ENCODE measurements at regions not wholly inside any gene's neighbourhood (a gene's known extent, or its start where the extent isn't known, plus 50 kb on each side); places are given as distances from the start of the nearest gene placed in this dataset.
A peak's percentile ranks its signal among the peaks of the same experiment; 100 is the strongest.
"Not testable (repeated sequence)": the region's sequence is repeated elsewhere in the genome, so short reads cannot be mapped to it uniquely, and the experiment has no call there.

GRCh38 chr9:88596376-88596775, 61.4 kb downstream of the NXNL2 start:
- DNase-seq, result no peak

- no peak for DNase-seq
These were observed 70.0 kb downstream of the NXNL2 start for GRCh38 chr9:88604836-88605511.

- DNase-seq, result peak; percentile 36
These were observed 70.8 kb downstream of the NXNL2 start for GRCh38 chr9:88605512-88606362.

GRCh38 chr9:88614359-88614758, 79.4 kb downstream of the NXNL2 start:
- no peak for DNase-seq

- DNase-seq, result no peak
These were observed 88.7 kb downstream of the NXNL2 start for GRCh38 chr9:88623698-88624097.

DNA sequence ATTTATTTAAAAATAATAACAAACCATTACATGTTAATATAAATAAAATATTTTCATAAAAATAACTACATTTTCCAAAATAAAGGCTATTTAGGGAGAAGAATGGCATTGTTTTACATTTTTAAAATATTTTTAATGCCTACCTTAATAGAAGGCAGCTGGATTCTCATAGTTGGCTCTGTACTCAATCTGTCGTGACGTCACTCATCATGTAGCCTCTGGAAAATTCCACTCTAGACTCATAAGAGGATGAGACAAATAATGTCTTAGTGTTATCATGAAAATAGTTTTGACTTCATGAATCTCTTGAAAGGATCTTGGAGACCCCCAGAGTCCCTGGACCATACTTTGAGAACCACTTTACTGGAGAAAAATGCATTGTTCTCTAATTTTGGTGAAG, 93.1 kb downstream of the NXNL2 start:
- peak; percentile 32 for DNase-seq

- no peak for DNase-seq
These were observed 93.8 kb downstream of the NXNL2 start for GRCh38 chr9:88628811-88629210.

DNA sequence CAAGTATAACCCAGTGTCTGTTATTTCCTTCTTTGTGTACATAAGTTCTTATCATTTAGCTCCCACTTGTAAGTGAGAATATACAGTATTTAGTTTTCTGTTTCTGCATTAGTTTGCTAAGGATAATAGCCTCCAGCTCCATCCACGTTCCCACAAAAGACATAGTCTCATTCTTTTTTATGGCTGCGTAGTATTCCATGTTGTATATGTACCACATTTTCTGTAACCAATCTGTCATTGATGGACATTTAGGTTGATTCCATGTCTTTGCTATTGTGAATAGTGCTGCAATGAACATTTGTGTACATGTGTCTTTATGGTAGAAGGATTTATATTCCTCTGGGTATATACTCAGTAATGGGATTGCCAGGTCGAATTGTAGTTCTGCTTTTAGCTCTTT, 95.6 kb downstream of the NXNL2 start:
- DNase-seq, result not testable (repeated sequence)

GRCh38 chr9:88635151-88635550, 100.2 kb downstream of the NXNL2 start:
- DNase-seq, result no peak

DNA sequence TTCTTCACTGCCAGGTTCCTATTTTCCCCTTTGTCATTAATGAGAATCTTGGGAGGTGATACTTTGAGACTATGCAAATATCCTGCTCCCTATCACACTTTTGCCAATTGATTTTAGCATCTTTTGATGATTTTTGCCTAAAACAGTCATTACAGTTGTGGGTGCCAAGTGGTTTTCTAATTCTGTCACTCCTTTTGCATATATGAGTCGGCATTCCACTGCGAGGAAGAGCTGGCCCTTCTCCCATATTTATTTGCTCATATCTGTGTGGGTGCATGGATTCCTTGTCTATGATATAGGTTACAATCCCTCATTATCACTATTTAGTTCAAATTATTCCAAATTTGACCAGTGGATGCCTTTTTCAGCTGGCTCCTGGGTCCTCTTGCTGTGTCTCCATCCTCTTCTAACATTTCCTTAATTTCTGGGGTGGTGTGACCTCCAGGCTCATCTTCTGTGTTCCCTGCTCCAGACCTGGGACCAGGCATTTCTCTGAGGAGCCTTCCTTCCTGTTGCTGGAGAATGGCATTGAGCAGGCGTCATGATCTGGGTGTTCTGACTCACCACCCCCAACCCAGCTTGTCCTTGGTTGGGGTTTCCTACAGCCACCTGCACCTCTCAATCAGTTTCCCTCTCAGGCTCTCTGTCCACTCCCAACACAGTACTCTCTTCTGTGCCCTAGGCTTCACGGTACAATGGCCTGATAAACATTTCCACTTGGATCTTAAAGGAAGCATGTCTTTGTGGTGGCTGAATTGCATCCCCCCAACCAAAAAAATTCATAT, 106.7 kb downstream of the NXNL2 start:
- peak; percentile 36 for DNase-seq

GRCh38 chr9:88642336-88642735, 107.4 kb downstream of the NXNL2 start:
- no peak for DNase-seq

- no peak for DNase-seq
These were observed 109.0 kb downstream of the NXNL2 start for GRCh38 chr9:88643931-88644330.

DNA sequence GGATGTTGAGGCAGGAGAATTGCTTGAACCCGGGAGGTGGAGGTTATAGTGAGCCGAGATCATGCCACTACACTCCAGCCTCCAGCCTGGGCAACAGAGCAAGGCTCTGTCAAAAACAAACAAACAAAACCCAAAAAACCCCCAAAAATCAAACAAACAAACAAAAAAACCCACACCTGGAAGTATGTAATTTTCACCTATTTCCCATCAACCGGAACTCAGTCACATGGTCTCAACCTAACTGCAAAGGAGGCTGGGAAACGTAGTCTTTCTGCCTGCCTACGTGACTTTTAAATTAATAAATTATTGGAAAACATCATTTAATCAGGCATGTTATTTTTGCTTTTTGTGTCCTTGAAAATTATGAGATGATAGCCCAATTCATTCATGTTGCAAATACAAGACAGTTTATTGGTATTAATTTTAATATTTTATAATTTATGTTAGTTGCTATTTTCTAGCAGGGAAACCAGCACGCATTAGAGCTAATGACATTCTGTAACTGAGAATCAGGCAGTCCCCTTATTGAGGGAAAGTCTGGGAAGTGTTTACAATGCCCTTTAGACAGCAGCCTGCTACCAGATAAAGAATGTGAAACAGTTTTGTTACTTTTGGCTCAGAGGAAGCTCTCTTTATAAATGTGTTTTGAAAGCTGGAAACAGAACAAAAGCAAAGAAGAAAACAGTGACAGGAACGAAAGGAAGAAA, 110.3 kb downstream of the NXNL2 start:
- no peak for DNase-seq

DNA sequence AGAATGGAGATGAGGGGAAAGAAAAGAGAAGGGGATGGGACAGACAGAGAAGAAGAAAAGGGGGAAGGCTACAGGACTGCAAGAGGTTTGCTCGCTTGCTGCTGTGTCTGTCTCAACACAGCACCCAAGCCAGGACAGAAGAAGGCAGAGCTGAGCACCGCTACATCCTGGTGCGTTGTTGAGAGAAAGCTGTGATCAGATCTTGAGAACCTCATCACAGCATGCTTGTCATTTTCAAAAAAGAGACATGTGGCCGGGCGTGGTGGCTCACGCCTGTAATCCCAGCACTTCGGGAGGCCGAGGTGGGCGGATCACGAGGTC, 110.9 kb downstream of the NXNL2 start:
- no peak for DNase-seq

- no peak for DNase-seq
These were observed 111.7 kb downstream of the NXNL2 start for GRCh38 chr9:88646539-88647300.

GRCh38 chr9:88651682-88652633, 117.0 kb downstream of the NXNL2 start:
- DNase-seq, result peak; percentile 99

DNA sequence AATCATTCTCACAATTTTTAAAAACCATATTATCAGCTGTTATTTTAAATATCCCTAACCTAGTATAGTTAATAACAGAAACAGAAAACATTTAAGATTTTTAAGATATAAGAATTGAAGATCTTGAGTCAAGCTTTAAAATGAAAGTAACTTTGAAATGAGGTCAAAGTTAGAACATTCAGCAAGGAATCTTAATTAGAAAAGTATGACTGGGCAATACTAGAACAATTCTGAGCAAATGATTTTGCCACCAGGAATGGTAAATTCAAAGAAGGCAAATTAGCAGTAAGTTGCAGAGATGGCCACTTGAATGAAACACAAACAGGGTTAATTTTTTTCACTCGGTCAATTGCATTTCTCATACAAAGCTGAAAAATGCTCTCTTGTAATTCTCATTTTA, 117.9 kb downstream of the NXNL2 start:
- peak; percentile 46 for DNase-seq

DNA sequence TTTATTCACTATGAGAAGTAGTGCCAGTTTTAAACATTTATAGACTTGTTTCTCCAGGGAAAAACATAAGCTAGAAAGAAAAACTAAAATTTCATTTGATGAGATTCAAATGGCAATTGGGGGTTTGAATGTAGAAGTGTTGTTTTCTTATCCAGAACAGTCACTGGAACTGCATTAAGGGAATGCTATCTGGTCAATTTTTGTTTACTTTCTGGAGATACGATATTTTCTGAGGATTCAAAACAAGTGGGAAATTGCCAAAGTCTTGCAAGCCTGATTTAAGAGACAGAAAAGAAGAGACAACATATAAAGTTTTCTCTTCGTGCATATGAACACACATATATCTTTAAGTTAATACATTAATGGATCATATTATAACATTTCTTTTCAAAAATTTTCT, 118.4 kb downstream of the NXNL2 start:
- DNase-seq, result no peak

GRCh38 chr9:88653911-88654310, 118.9 kb downstream of the NXNL2 start:
- DNase-seq, result peak; percentile 75

DNA sequence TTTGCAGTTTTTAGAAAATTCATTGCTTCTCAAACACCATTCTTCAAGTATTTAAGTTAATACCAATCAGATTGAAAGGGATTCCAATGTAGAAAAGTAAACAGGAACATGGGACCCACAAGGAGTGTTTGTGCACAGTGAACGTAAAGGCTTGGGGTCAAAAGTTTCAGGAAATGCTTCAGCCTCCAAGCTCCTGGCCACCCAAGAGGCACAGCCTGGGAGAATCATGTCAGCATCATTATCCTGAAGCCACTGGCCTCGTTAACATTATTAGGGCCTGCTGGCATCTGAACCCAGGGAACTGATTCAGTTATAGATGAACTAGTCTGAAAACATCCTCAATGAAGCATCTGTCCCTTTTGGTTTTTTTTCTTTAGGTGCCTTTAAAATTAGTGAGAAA, 122.9 kb downstream of the NXNL2 start:
- DNase-seq, result peak; percentile 75

- peak; percentile 61 for DNase-seq
These were observed 123.4 kb downstream of the NXNL2 start for GRCh38 chr9:88658311-88658822.

All from fibroblast of skin of right biceps (primary cell).